Fibroblast of lung (primary cell): ENCODE measurements at regions not wholly inside any gene's neighbourhood (a gene's known extent, or its start where the extent isn't known, plus 50 kb on each side); places are given as distances from the start of the nearest gene placed in this dataset.

Source experiments
- DNase-seq, 2 donors: peaks; one replicate each; pipeline versions ENCODE4 v3.0.0 to v3.0.0-alpha.2; 2010; ENCODE audit warnings: low read depth in 2 of 2
- H2AFZ ChIP-seq: 2 replicates; pipeline ENCODE4 v1.5.1; 2012; ENCODE audit warnings: low read length, control low read depth, inconsistent platforms
- H3K27ac ChIP-seq: 2 replicates; pipeline ENCODE4 v1.5.1; 2011; ENCODE audit warnings: low read length, control low read depth; ENCODE audit not compliant: insufficient read depth
- H3K27me3 ChIP-seq: 2 replicates; pipeline ENCODE4 v1.5.1; 2011; ENCODE audit warnings: mild to moderate bottlenecking, low read length; ENCODE audit not compliant: control insufficient read depth, insufficient read depth
- H3K36me3 ChIP-seq: 2 replicates; pipeline ENCODE4 v1.5.1; 2011; ENCODE audit warnings: low read length; ENCODE audit not compliant: control insufficient read depth, insufficient read depth
- H3K4me1 ChIP-seq: 2 replicates; pipeline ENCODE4 v1.5.1; 2011; ENCODE audit warnings: low read length; ENCODE audit not compliant: control insufficient read depth, insufficient read depth; ENCODE audit errors: extremely low read depth
- H3K4me2 ChIP-seq: 2 replicates; pipeline ENCODE4 v1.5.1; 2011; ENCODE audit warnings: low read length, control low read depth; ENCODE audit not compliant: insufficient read depth; ENCODE audit errors: extremely low read depth
- H3K4me3 ChIP-seq, 4 experiments: fragments of 200-600 bp in 1 of 4; sonication (generic) in 1 of 4; replicated peaks in 1 of 4; 2 replicates each; pipeline ENCODE4 v1.5.1; 2011 to 2016; ENCODE audit warnings: low read length in 4 of 4, low read depth in 3 of 4, mild to moderate bottlenecking in 3 of 4, control low read depth in 2 of 4, inconsistent platforms in 1 of 4, mixed read lengths in 1 of 4; ENCODE audit not compliant: insufficient read depth in 1 of 4; ENCODE audit errors: control extremely low read depth in 1 of 4
- H3K79me2 ChIP-seq: 2 replicates; pipeline ENCODE4 v1.5.1; 2012; ENCODE audit warnings: mild to moderate bottlenecking, low read length, inconsistent platforms; ENCODE audit not compliant: control insufficient read depth, insufficient read depth
- H3K9ac ChIP-seq: 2 replicates; pipeline ENCODE4 v1.5.1; 2011; ENCODE audit warnings: mild to moderate bottlenecking, low read length, control low read depth; ENCODE audit not compliant: insufficient read depth
- H3K9me3 ChIP-seq: 2 replicates; pipeline ENCODE4 v1.5.1; 2012; ENCODE audit warnings: low read depth, low read length; ENCODE audit not compliant: control insufficient read depth, insufficient read depth
- H4K20me1 ChIP-seq: 2 replicates; pipeline ENCODE4 v1.5.1; 2011; ENCODE audit warnings: low read length; ENCODE audit not compliant: control insufficient read depth, insufficient read depth; ENCODE audit errors: extremely low read depth
- CTCF ChIP-seq, 2 donors: IDR thresholded peaks in 1 of 2; conservative IDR thresholded peaks in 1 of 2; 1 replicate in 1 of 2; 2 replicates in 1 of 2; pipeline ENCODE4 v1.5.1; 2011 to 2012; ENCODE audit warnings: low read length in 2 of 2, control low read depth in 1 of 2, inconsistent platforms in 1 of 2, low read depth in 1 of 2, mild to moderate bottlenecking in 1 of 2
- EZH2 ChIP-seq: IDR thresholded peaks from 2 replicates; pipeline ENCODE4 v1.5.1; 2012; ENCODE audit warnings: low read length, control low read depth, mild to moderate bottlenecking; ENCODE audit errors: missing control alignments

DNA sequence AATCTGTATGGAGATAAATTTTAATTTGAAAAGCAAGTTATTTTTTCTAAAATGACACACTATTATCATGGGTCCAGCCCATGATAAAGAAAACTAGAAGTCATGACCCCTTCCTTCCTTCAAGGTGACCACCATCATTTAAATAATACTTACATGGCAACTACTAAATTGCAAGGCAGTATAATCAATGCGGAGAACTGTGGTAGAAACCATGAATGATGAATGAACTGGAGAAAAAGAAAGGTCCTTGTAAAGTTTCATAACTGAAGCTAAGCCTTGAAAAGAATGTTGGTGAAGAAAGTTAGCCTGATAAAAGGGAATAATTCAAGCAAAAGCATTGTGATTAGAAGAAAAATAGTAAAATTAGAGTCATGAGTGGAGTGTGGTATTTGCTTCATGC, 222.9 kb upstream of the TBC1D5 start:
- no peaks in the 10 kb centered on the region for H3K9me3 ChIP-seq
- no peak overlapping the region for H3K4me2 ChIP-seq
- H3K4me1 ChIP-seq, result no peaks in the 10 kb centered on the region
- no peak for DNase-seq
- H3K9ac ChIP-seq, result no peak overlapping the region
- TF ChIP-seq CTCF (conservative IDR thresholded peaks at IDR 0.05 in 1 of 2, IDR thresholded peaks at IDR 0.05 in 1 of 2; ENCODE audit: low read depth in 1 of 2, low read length in 2 of 2) (no peak), EZH2 (no peak)
- no peaks in the 10 kb centered on the region for H4K20me1 ChIP-seq
- H3K79me2 ChIP-seq, result no peaks in the 10 kb centered on the region
- no peaks in the 10 kb centered on the region for H3K27me3 ChIP-seq
- H3K27ac ChIP-seq, result no peak overlapping the region
- no peak overlapping the region for H2AFZ ChIP-seq
- no peaks in the 10 kb centered on the region for H3K36me3 ChIP-seq
- no peak overlapping the region for H3K4me3 ChIP-seq

DNA sequence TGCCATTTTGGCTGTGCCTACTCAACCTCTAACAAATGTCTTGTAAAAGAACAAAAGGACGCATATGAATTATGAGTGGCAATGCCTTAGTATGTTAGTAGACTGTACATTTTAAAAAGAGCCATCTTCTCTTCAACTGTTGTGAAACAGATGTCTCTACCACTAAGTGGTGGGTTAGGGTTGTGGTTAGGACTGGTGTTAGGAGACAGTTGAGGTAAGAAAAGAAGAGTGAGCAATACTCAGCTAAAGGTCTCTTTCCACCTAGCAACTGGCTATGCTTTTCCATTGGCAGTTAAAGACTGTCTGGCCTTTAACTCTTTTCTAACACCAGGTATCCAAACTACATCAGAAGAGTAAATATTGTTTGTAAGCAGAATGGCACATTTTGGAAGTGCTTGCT, 221.7 kb upstream of the TBC1D5 start:
- H3K9me3 ChIP-seq, result no peaks in the 10 kb centered on the region
- TF ChIP-seq EZH2, result no peak
- TF ChIP-seq CTCF (conservative IDR thresholded peaks at IDR 0.05 in 1 of 2, IDR thresholded peaks at IDR 0.05 in 1 of 2; ENCODE audit: low read depth in 1 of 2, low read length in 2 of 2), result no peak
- H3K9ac ChIP-seq, result no peak overlapping the region
- no peak overlapping the region for H2AFZ ChIP-seq
- H3K4me2 ChIP-seq, result no peak overlapping the region
- H3K79me2 ChIP-seq, result no peaks in the 10 kb centered on the region
- no peaks in the 10 kb centered on the region for H3K36me3 ChIP-seq
- no peaks in the 10 kb centered on the region for H3K27me3 ChIP-seq
- no peak overlapping the region for H3K27ac ChIP-seq
- H3K4me1 ChIP-seq, result no peaks in the 10 kb centered on the region
- H4K20me1 ChIP-seq, result no peaks in the 10 kb centered on the region
- no peak for DNase-seq
- no peak overlapping the region for H3K4me3 ChIP-seq

- no peak overlapping the region for H3K27ac ChIP-seq
- no peak overlapping the region for H3K4me2 ChIP-seq
- H3K36me3 ChIP-seq, result no peaks in the 10 kb centered on the region
- H4K20me1 ChIP-seq, result no peaks in the 10 kb centered on the region
- H3K27me3 ChIP-seq, result no peaks in the 10 kb centered on the region
- H3K9ac ChIP-seq, result no peak overlapping the region
- no peaks in the 10 kb centered on the region for H3K4me1 ChIP-seq
- no peak overlapping the region for H2AFZ ChIP-seq
- no peaks in the 10 kb centered on the region for H3K79me2 ChIP-seq
- H3K9me3 ChIP-seq, result no peaks in the 10 kb centered on the region
- TF ChIP-seq CTCF (conservative IDR thresholded peaks at IDR 0.05 in 1 of 2, IDR thresholded peaks at IDR 0.05 in 1 of 2; ENCODE audit: low read depth in 1 of 2, low read length in 2 of 2) (no peak), EZH2 (no peak)
- H3K4me3 ChIP-seq, result no peak overlapping the region
- no peak for DNase-seq
These were observed 213.0 kb upstream of the TBC1D5 start for GRCh38 chr3:17955411-17955810.
